A549 (cell line): ENCODE measurements at regions not wholly inside any gene's neighbourhood (a gene's known extent, or its start where the extent isn't known, plus 50 kb on each side); places are given as distances from the start of the nearest gene placed in this dataset.

ENCODE experiments used
- BCL3 ChIP-seq: fragments of >200 bp; sonication (Bioruptor Twin); formaldehyde crosslinking; IDR thresholded peaks from 3 replicates; pipeline ENCODE4 v1.6.1; 2016
- CBX2 ChIP-seq: fragments of 200-600 bp; sonication (generic); IDR thresholded peaks from 2 replicates; pipeline ENCODE4 v1.6.1; 2016; ENCODE audit warnings: low read depth, mild to moderate bottlenecking, borderline replicate concordance
- CHD2 ChIP-seq: fragments of 150-350 bp; IDR thresholded peaks from 2 replicates; pipeline ENCODE4 v1.6.1; 2014; ENCODE audit warnings: low read length; ENCODE audit not compliant: partially characterized antibody
- EP300 ChIP-seq, 2 experiments: fragments of >200 bp; sonication (Bioruptor Twin); formaldehyde crosslinking; IDR thresholded peaks; 2 replicates in 1 of 2; 3 replicates in 1 of 2; pipeline ENCODE4 v1.6.1; 2016 to 2017
- GATA3 ChIP-seq: IDR thresholded peaks from 2 replicates; pipeline ENCODE4 v1.6.1; 2012; ENCODE audit warnings: borderline replicate concordance
- RFX5 ChIP-seq: fragments of 450-650 bp; IDR thresholded peaks from 2 replicates; pipeline ENCODE4 v1.7.1; 2014; ENCODE audit warnings: antibody characterized with exemption, mild to moderate bottlenecking, moderate library complexity
- TP53 ChIP-seq: fragments of 250-450 bp; sonication (Bioruptor Pico); IDR thresholded peaks from 2 replicates; pipeline ENCODE4 v1.5.0; 2021; ENCODE audit warnings: mild to moderate bottlenecking, moderate library complexity
- TF ChIP-seq, protein P1 (sequence below): fragments of >200 bp; sonication (Bioruptor Twin); formaldehyde crosslinking; IDR thresholded peaks from 3 replicates; pipeline ENCODE4 v1.5.1; 2016
- TF ChIP-seq, protein P2 (sequence below): IDR thresholded peaks from 2 replicates; pipeline ENCODE4 v1.6.1; 2012; ENCODE audit warnings: low read depth, borderline replicate concordance

DNA sequence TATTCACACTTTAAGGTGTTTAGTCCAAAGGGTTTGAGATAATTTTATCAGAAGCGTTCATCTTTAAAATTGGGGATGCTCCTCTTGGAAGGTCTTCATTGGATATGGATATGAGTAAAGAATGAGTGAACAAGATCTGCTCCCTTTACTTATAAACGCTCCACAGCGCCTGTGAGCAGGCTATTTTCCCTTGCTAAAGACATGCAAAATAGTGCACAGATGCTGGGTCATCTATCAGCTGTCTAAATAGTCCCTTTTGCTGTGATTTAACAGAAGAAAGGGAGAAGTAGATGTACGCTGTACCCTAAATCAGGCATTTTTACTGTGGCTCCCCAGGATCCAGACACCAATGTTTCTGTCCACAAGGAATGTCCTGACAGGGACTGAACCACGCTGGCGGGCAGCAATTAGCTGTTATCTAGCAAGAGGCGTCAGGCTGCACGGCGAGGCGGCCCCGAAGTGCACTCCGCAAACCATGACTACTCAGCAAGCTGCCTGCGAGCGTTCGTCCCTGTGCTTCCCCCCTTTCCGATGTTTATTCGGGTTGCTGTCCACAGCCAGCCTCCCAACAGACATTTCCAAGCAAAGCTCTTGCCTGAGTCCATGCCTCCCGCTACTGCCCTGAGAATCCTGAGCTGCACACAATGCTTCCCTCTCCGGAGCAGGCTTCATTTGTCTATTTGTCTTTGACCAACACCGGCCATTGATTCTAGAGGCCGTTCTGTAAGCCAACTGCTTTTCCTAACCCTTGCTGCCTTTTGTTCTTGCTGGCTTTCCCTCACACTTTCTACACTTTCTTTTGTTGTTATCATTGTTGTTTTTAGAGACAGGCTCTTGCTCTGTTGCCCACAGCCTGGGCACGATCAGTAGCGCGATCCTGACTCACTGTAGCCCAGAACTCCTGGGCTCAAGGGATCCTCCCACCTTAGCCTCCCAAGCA lies 55.7 kb upstream of the CNEP1R1 start:
- TF ChIP-seq GATA3 (no peak), EP300 (IDR thresholded peaks at IDR 0.05) (no peak), CHD2 (no peak), RFX5 (no peak), CBX2 (no peak), TP53 (CRISPR knock-in tag) (no peak), BCL3 (no peak)
- TF ChIP-seq, protein P1, sequence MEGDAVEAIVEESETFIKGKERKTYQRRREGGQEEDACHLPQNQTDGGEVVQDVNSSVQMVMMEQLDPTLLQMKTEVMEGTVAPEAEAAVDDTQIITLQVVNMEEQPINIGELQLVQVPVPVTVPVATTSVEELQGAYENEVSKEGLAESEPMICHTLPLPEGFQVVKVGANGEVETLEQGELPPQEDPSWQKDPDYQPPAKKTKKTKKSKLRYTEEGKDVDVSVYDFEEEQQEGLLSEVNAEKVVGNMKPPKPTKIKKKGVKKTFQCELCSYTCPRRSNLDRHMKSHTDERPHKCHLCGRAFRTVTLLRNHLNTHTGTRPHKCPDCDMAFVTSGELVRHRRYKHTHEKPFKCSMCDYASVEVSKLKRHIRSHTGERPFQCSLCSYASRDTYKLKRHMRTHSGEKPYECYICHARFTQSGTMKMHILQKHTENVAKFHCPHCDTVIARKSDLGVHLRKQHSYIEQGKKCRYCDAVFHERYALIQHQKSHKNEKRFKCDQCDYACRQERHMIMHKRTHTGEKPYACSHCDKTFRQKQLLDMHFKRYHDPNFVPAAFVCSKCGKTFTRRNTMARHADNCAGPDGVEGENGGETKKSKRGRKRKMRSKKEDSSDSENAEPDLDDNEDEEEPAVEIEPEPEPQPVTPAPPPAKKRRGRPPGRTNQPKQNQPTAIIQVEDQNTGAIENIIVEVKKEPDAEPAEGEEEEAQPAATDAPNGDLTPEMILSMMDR: no peak
- TF ChIP-seq, protein P2, sequence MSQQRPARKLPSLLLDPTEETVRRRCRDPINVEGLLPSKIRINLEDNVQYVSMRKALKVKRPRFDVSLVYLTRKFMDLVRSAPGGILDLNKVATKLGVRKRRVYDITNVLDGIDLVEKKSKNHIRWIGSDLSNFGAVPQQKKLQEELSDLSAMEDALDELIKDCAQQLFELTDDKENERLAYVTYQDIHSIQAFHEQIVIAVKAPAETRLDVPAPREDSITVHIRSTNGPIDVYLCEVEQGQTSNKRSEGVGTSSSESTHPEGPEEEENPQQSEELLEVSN: no peak
